ENCODE measurements at regions not wholly inside any gene's neighbourhood (a gene's known extent, or its start where the extent isn't known, plus 50 kb on each side); places are given as distances from the start of the nearest gene placed in this dataset.

DNA sequence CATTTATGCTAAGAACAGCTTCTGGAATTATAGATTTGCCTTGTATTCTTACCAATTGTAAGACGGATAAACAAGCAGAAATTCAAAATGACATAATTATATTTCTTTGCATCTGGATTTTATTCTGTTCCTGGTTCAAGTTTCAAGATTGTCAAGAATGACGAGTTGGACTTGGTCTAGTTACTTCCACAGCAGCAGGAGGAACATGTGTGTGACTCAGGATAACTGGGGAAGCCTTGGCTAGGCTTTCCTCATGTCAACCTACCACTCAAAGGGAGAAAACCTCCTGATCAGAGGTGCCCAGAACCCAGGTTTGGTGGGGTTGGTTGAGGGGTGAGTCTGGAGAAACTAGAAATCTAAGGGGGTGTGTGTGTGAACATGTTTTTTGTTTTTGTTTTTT, 259.7 kb downstream of the SOX2 start:
- Histone ChIP-seq H3K4me1 (no peaks in the 10 kb centered on the region), H3K36me3 (no peaks in the 10 kb centered on the region), H3K27ac (no peak overlapping the region), H3K27me3 (no peaks in the 10 kb centered on the region), H3K4me3 (no peak overlapping the region), H3K9me3 (no peaks in the 10 kb centered on the region)
- no peak for DNase-seq (ENCODE audit: low spot score in 2 of 2)
- 53% methylated on average over 2 of the region's 2 CpGs for WGBS
- no peak for TF ChIP-seq POLR2A (IDR thresholded peaks at IDR 0.05)
- no peak for TF ChIP-seq EP300 (IDR thresholded peaks at IDR 0.05)
- TF ChIP-seq, protein P1, sequence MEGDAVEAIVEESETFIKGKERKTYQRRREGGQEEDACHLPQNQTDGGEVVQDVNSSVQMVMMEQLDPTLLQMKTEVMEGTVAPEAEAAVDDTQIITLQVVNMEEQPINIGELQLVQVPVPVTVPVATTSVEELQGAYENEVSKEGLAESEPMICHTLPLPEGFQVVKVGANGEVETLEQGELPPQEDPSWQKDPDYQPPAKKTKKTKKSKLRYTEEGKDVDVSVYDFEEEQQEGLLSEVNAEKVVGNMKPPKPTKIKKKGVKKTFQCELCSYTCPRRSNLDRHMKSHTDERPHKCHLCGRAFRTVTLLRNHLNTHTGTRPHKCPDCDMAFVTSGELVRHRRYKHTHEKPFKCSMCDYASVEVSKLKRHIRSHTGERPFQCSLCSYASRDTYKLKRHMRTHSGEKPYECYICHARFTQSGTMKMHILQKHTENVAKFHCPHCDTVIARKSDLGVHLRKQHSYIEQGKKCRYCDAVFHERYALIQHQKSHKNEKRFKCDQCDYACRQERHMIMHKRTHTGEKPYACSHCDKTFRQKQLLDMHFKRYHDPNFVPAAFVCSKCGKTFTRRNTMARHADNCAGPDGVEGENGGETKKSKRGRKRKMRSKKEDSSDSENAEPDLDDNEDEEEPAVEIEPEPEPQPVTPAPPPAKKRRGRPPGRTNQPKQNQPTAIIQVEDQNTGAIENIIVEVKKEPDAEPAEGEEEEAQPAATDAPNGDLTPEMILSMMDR (IDR thresholded peaks at IDR 0.05), result no peak
- TF ChIP-seq POLR2AphosphoS5 (IDR thresholded peaks at IDR 0.05), result no peak

DNA sequence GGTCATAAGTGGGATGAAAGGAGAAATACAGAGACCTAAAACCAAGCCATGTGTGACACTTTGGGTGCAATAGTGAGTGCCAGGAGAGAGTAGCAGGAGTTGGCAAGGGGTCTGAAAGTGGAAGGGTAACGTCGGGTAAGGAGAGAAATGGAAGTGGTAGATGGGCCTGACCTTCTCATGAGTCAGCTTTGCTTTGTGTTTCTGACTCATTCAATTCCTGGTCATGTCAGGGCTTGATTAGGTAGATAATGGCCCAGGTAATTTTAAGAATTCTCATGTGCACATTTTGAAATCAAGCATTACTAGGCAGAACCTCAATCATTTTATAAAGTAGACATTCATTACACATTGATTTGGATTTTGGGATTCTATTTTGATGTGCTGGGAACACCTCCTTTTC, 262.5 kb downstream of the SOX2 start:
- H3K4me3 ChIP-seq, result no peak overlapping the region
- DNase-seq (ENCODE audit: low spot score in 2 of 2), result no peak
- no peaks in the 10 kb centered on the region for H3K36me3 ChIP-seq
- no peaks in the 10 kb centered on the region for H3K27me3 ChIP-seq
- WGBS, result 56% methylated on average over 2 of the region's 2 CpGs
- H3K4me1 ChIP-seq, result no peaks in the 10 kb centered on the region
- no peaks in the 10 kb centered on the region for H3K9me3 ChIP-seq
- TF ChIP-seq POLR2A (IDR thresholded peaks at IDR 0.05), result no peak
- TF ChIP-seq, protein P1 (IDR thresholded peaks at IDR 0.05), result no peak
- no peak for TF ChIP-seq POLR2AphosphoS5 (IDR thresholded peaks at IDR 0.05)
- TF ChIP-seq EP300 (IDR thresholded peaks at IDR 0.05), result no peak
- H3K27ac ChIP-seq, result no peak overlapping the region

DNA sequence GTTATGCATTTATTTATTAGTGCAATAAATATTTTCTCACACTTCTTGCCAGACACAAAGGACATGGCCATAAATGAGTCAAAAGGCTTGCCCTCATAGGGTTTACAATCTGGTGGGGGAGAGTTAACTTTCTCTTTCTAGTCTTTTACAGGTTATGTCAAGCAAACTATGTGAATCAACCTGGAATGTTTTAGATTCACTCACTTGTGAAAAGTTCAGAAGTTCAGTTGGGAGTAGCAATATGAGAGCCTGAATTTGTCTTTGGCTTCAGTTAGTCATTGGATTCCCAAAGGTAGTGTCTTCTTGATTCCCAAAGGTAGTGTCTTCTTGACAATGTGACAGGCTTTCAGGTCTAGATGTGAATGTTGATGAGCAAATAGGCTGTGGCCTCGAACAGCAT, 264.8 kb downstream of the SOX2 start:
- Histone ChIP-seq H3K4me1 (no peaks in the 10 kb centered on the region), H3K9me3 (no peaks in the 10 kb centered on the region), H3K4me3 (no peak overlapping the region), H3K27me3 (no peaks in the 10 kb centered on the region), H3K36me3 (no peaks in the 10 kb centered on the region), H3K27ac (no peak overlapping the region)
- TF ChIP-seq, protein P1 (IDR thresholded peaks at IDR 0.05), result no peak
- TF ChIP-seq POLR2A (IDR thresholded peaks at IDR 0.05), result no peak
- TF ChIP-seq EP300 (IDR thresholded peaks at IDR 0.05), result no peak
- no peak for TF ChIP-seq POLR2AphosphoS5 (IDR thresholded peaks at IDR 0.05)
- DNase-seq (ENCODE audit: low spot score in 2 of 2), result no peak
- WGBS, result 86% methylated on average over 1 of the region's 1 CpG

DNA sequence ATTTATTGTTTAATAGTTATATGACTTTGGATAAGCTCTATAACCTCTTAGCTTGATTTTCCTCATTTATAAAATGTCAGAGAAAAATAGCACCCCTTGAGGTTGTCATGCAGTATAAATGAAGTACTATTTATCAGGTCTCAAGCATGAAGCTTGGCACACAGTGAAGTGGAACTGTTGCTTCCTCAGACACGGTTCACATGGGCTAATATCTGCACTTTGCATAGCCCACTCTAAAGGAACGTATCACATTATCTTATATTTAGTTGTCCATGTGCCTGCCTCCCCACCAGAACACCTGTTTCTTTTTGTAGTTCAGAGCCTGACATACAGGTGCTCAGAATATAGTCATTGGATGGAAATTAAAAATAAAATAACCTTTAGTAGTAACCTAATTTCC, 273.7 kb downstream of the SOX2 start:
- Histone ChIP-seq H3K27ac (no peak overlapping the region), H3K36me3 (no peaks in the 10 kb centered on the region), H3K4me3 (no peak overlapping the region), H3K4me1 (no peaks in the 10 kb centered on the region), H3K27me3 (no peaks in the 10 kb centered on the region), H3K9me3 (no peaks in the 10 kb centered on the region)
- TF ChIP-seq POLR2AphosphoS5 (IDR thresholded peaks at IDR 0.05), result no peak
- TF ChIP-seq POLR2A (IDR thresholded peaks at IDR 0.05), result no peak
- TF ChIP-seq EP300 (IDR thresholded peaks at IDR 0.05), result no peak
- DNase-seq (ENCODE audit: low spot score in 2 of 2), result no peak
- 86% methylated on average over 2 of the region's 2 CpGs for WGBS

DNA sequence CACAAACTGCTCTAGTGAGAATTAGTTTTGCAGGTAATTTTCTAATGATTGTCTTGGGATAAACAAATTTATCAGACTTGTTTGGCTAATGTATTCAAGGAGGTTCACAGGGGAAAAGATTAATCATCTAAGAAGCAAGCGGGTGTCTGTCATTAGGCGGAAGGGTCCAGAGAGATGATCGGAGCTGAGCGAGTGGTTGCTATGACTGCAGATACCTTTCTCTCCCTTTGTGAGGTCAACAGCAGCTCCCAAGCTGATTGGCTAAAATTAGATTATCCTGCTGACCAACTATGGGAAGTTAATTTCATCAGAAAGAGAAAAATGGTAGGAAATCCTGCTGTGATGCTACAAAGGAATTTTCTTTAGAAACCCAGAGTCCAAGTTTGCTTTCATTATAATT, 276.0 kb downstream of the SOX2 start:
- Histone ChIP-seq H3K9me3 (no peaks in the 10 kb centered on the region), H3K27me3 (no peaks in the 10 kb centered on the region), H3K4me1 (no peaks in the 10 kb centered on the region), H3K4me3 (no peak overlapping the region), H3K36me3 (no peaks in the 10 kb centered on the region), H3K27ac (no peak overlapping the region)
- WGBS, result 80% methylated on average over 4 of the region's 4 CpGs
- TF ChIP-seq POLR2A (IDR thresholded peaks at IDR 0.05) (no peak), EP300 (IDR thresholded peaks at IDR 0.05) (no peak), POLR2AphosphoS5 (IDR thresholded peaks at IDR 0.05) (no peak)
- TF ChIP-seq, protein P1 (IDR thresholded peaks at IDR 0.05), result no peak
- no peak for DNase-seq (ENCODE audit: low spot score in 2 of 2)

DNA sequence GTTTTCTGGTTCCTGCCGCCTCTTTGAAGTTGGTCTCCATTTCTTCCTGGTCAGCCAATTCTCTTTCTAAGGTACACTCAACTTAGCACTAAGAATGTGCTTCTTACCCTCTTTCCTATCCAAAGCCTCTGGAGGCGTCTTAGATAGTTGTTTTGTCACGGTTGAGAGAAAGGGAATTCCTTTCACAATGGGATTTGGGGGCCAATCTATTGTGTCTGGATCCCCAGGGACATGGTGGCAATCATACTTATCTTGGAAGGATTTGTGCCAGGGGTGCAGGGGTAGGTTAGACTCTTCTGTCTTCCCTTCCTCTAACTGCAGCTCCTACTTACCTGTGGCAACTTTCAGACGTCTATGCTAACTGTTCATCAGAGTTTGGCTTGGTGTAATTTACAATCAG, 287.1 kb downstream of the SOX2 start:
- H3K27ac ChIP-seq, result no peak overlapping the region
- H3K9me3 ChIP-seq, result no peaks in the 10 kb centered on the region
- TF ChIP-seq EP300 (IDR thresholded peaks at IDR 0.05) (no peak), POLR2AphosphoS5 (IDR thresholded peaks at IDR 0.05) (no peak), POLR2A (IDR thresholded peaks at IDR 0.05) (no peak)
- TF ChIP-seq, protein P1 (IDR thresholded peaks at IDR 0.05), result no peak
- H3K4me3 ChIP-seq, result no peak overlapping the region
- H3K27me3 ChIP-seq, result no peaks in the 10 kb centered on the region
- 89% methylated on average over 4 of the region's 4 CpGs for WGBS
- no peaks in the 10 kb centered on the region for H3K36me3 ChIP-seq
- DNase-seq (ENCODE audit: low spot score in 2 of 2), result no peak
- no peaks in the 10 kb centered on the region for H3K4me1 ChIP-seq

Measured in suprapubic skin (tissue), 4 donors.